H9 (cell line): ENCODE measurements at regions not wholly inside any gene's neighbourhood (a gene's known extent, or its start where the extent isn't known, plus 50 kb on each side); places are given as distances from the start of the nearest gene placed in this dataset.

ENCODE experiments used
- DNase-seq: peaks from one replicate; pipeline ENCODE4 v3.0.0-alpha.2; 2017
- H2AFZ ChIP-seq: one replicate; pipeline ENCODE4 v1.6.1; 2013; ENCODE audit warnings: mild to moderate bottlenecking, low read length, control low read depth, moderate library complexity
- H2AK5ac ChIP-seq: 2 replicates; pipeline ENCODE4 v1.6.1; 2013; ENCODE audit warnings: low read length, control low read depth, mixed read lengths; ENCODE audit not compliant: insufficient read length
- H2BK120ac ChIP-seq: one replicate; pipeline ENCODE4 v1.6.1; 2013; ENCODE audit warnings: low read depth, mild to moderate bottlenecking, low read length, control low read depth, inconsistent platforms; ENCODE audit not compliant: poor library complexity, severe bottlenecking
- H2BK12ac ChIP-seq: 2 replicates; pipeline ENCODE4 v1.6.1; 2013; ENCODE audit warnings: low read length, control low read depth, mixed read lengths, low read depth; ENCODE audit not compliant: insufficient read length
- H2BK15ac ChIP-seq: 2 replicates; pipeline ENCODE4 v1.6.1; 2013; ENCODE audit warnings: low read depth, low read length, control low read depth
- H2BK20ac ChIP-seq: one replicate; pipeline ENCODE4 v1.6.1; 2013; ENCODE audit warnings: low read depth, mild to moderate bottlenecking, low read length, control low read depth, inconsistent platforms; ENCODE audit not compliant: poor library complexity, severe bottlenecking
- H2BK5ac ChIP-seq: 2 replicates; pipeline ENCODE4 v1.6.1; 2013; ENCODE audit warnings: low read length, control low read depth, mixed read lengths; ENCODE audit not compliant: insufficient read length
- H3K14ac ChIP-seq: 2 replicates; pipeline ENCODE4 v1.6.1; 2013; ENCODE audit warnings: low read length, control low read depth; ENCODE audit not compliant: insufficient read depth
- H3K18ac ChIP-seq: 2 replicates; pipeline ENCODE4 v1.6.1; 2013; ENCODE audit warnings: low read depth, mild to moderate bottlenecking, mixed read lengths, low read length, control low read depth; ENCODE audit not compliant: insufficient read length
- H3K23ac ChIP-seq: 2 replicates; pipeline ENCODE4 v1.6.1; 2013; ENCODE audit warnings: low read length, control low read depth, mixed read lengths, low read depth; ENCODE audit not compliant: insufficient read length
- H3K23me2 ChIP-seq: 2 replicates; pipeline ENCODE4 v1.6.1; 2013; ENCODE audit warnings: low read depth, mild to moderate bottlenecking, mixed read lengths, low read length, control low read depth; ENCODE audit not compliant: insufficient read length, poor library complexity, severe bottlenecking
- H3K27ac ChIP-seq: 2 replicates; pipeline ENCODE4 v1.5.1; 2013; ENCODE audit warnings: low read length, control low read depth, mixed read lengths, low read depth; ENCODE audit not compliant: insufficient read length
- H3K27me3 ChIP-seq: 2 replicates; pipeline ENCODE4 v1.6.1; 2013; ENCODE audit warnings: low read length, control low read depth, inconsistent platforms; ENCODE audit not compliant: insufficient read depth
- H3K4ac ChIP-seq: 2 replicates; pipeline ENCODE4 v1.6.1; 2013; ENCODE audit warnings: low read depth, mild to moderate bottlenecking, control low read depth, inconsistent platforms, low read length, moderate library complexity
- H3K4me1 ChIP-seq: 2 replicates; pipeline ENCODE4 v1.6.1; 2013; ENCODE audit warnings: low read length, control low read depth, inconsistent platforms; ENCODE audit not compliant: insufficient read depth
- H3K4me2 ChIP-seq: 2 replicates; pipeline ENCODE4 v1.6.1; 2013; ENCODE audit warnings: low read length, control low read depth, mixed read lengths; ENCODE audit not compliant: insufficient read length, insufficient read depth
- H3K56ac ChIP-seq: 2 replicates; pipeline ENCODE4 v1.6.1; 2013; ENCODE audit warnings: low read depth, mild to moderate bottlenecking, mixed read lengths, low read length, control low read depth; ENCODE audit not compliant: insufficient read length
- H3K79me1 ChIP-seq: 2 replicates; pipeline ENCODE4 v1.6.1; 2013; ENCODE audit warnings: low read depth, mild to moderate bottlenecking, moderate library complexity, low read length, control low read depth, inconsistent platforms; ENCODE audit not compliant: insufficient read depth, poor library complexity, severe bottlenecking
- H3K79me2 ChIP-seq: 2 replicates; pipeline ENCODE4 v1.6.1; 2013; ENCODE audit warnings: low read length, control low read depth, inconsistent platforms; ENCODE audit not compliant: insufficient read depth
- H3K9ac ChIP-seq: 2 replicates; pipeline ENCODE4 v1.6.1; 2013; ENCODE audit warnings: low read length, control low read depth, mixed read lengths; ENCODE audit not compliant: insufficient read length; ENCODE audit errors: extremely low read depth
- H3K9me3 ChIP-seq: one replicate; pipeline ENCODE4 v1.6.1; 2013; ENCODE audit warnings: low read depth, low read length, inconsistent platforms; ENCODE audit not compliant: control insufficient read depth
- H3T11ph ChIP-seq: one replicate; pipeline ENCODE4 v1.6.1; 2013; ENCODE audit warnings: mild to moderate bottlenecking, low read length, control low read depth, inconsistent platforms
- H4K20me1 ChIP-seq: one replicate; pipeline ENCODE4 v1.6.1; 2013; ENCODE audit not compliant: control insufficient read depth, insufficient read length, insufficient read depth
- H4K5ac ChIP-seq: 2 replicates; pipeline ENCODE4 v1.6.1; 2013; ENCODE audit warnings: low read depth, mild to moderate bottlenecking, mixed read lengths, low read length, control low read depth; ENCODE audit not compliant: insufficient read length
- H4K8ac ChIP-seq: replicated peaks from 2 replicates; pipeline ENCODE4 v1.6.1; 2013; ENCODE audit warnings: low read length, control low read depth, mixed read lengths, low read depth; ENCODE audit not compliant: insufficient read length
- H4K91ac ChIP-seq: 2 replicates; pipeline ENCODE4 v1.6.1; 2013; ENCODE audit warnings: low read depth, mild to moderate bottlenecking, moderate library complexity, mixed read lengths, low read length, control low read depth; ENCODE audit not compliant: insufficient read length
- H3K27ac Mint-ChIP-seq, 3 experiments: 2 replicates in 2 of 3; 3 replicates in 1 of 3; pipeline ENCODE4 v1.8.0; 2020 to 2021; ENCODE audit warnings: mixed read lengths in 3 of 3, mild to moderate bottlenecking in 1 of 3, moderate library complexity in 1 of 3
- H3K27me3 Mint-ChIP-seq: 2 replicates; pipeline ENCODE4 v1.8.0; 2021; ENCODE audit warnings: low read depth, mild to moderate bottlenecking, moderate library complexity, mixed read lengths
- H3K36me3 Mint-ChIP-seq, 3 experiments: 2 replicates in 2 of 3; 3 replicates in 1 of 3; pipeline ENCODE4 v1.8.0; 2020 to 2021; ENCODE audit warnings: low read depth in 3 of 3, mixed read lengths in 3 of 3; ENCODE audit not compliant: insufficient read depth in 1 of 3
- H3K4me1 Mint-ChIP-seq, 2 experiments: 2 replicates each; pipeline ENCODE4 v1.8.0; 2020; ENCODE audit warnings: mixed read lengths in 2 of 2
- H3K4me3 Mint-ChIP-seq, 2 experiments: 2 replicates in 1 of 2; 3 replicates in 1 of 2; pipeline ENCODE4 v1.8.0; 2020 to 2021; ENCODE audit warnings: mild to moderate bottlenecking in 2 of 2, mixed read lengths in 2 of 2, moderate library complexity in 1 of 2
- H3K9me3 Mint-ChIP-seq, 2 experiments: 2 replicates in 1 of 2; 3 replicates in 1 of 2; pipeline ENCODE4 v1.8.0; 2020; ENCODE audit warnings: mild to moderate bottlenecking in 2 of 2, mixed read lengths in 2 of 2, moderate library complexity in 1 of 2
- WGBS: extraction: QIAGEN DNeasy Blood & Tissue Kit; methylation state at CpG from one replicate; pipeline ENCODE4 v1.1.7; 2013; ENCODE audit warnings: missing lambda C conversion rate, low lambda C conversion rate, mixed read lengths; ENCODE audit not compliant: insufficient read length; ENCODE audit errors: extremely low coverage; 5-methylcytosine and 5-hydroxymethylcytosine counted together
- TF ChIP-seq, protein P1 (sequence below): fragments of 200-600 bp; sonication (generic); conservative IDR thresholded peaks from 3 replicates; pipeline ENCODE4 v1.8.0; 2021; ENCODE audit warnings: antibody characterized with exemption, mild to moderate bottlenecking

DNA sequence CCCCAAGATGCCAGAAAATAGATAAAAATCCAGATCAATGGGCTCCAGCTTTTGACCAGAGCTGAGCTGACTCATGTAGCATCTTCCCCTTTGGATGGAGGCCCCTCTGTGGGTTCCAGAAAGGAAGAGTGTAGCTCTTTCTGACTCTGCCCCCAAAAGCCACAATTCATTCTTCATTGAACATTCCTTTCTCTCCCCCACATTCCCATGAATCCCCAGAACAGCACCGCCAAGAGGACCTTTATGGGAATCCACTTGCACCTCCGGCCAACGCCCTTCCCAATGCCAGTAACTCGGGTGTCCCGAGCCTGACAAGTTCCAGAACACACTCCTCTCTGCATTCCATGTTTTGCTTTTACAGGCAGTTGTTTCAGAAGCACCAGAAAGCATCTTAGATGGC is 210.6 kb upstream of the DIO3 start:
- peaks cover 13 to 16% of the 10 kb centered on the region in 2 experiments for H3K9me3 Mint-ChIP-seq
- H3K4me3 Mint-ChIP-seq = no peak overlapping the region
- H3K4me1 Mint-ChIP-seq = peaks cover 10% of the 10 kb centered on the region in 2 experiments
- no peak overlapping the region for H3K27ac ChIP-seq
- no peaks in the 10 kb centered on the region for H3K4me1 ChIP-seq
- no peak overlapping the region for H4K91ac ChIP-seq
- no peaks in the 10 kb centered on the region for H3K27me3 ChIP-seq
- H4K8ac ChIP-seq = no peak overlapping the region
- no peak overlapping the region for H3K4ac ChIP-seq
- H3K9ac ChIP-seq = no peak overlapping the region
- no peak overlapping the region for H2BK12ac ChIP-seq
- no peak overlapping the region for H3K4me2 ChIP-seq
- H3K56ac ChIP-seq = no peak overlapping the region
- WGBS = no CpG with 5 or more reads among the region's 5 CpGs
- H4K20me1 ChIP-seq = no peaks in the 10 kb centered on the region
- H2AK5ac ChIP-seq = no peak overlapping the region
- no peaks in the 10 kb centered on the region for H3K79me1 ChIP-seq
- no peak overlapping the region for H2BK15ac ChIP-seq
- no peak overlapping the region for H3K27ac Mint-ChIP-seq
- no peaks in the 10 kb centered on the region for H3K23me2 ChIP-seq
- H3K79me2 ChIP-seq = no peaks in the 10 kb centered on the region
- no peak overlapping the region for H4K5ac ChIP-seq
- H2BK5ac ChIP-seq = no peak overlapping the region
- H3T11ph ChIP-seq = no peak overlapping the region
- H3K27me3 Mint-ChIP-seq = peaks cover 2% of the 10 kb centered on the region; the same call in 1 of the 2 replicates
- H2AFZ ChIP-seq = no peak overlapping the region
- no peak overlapping the region for H2BK20ac ChIP-seq
- TF ChIP-seq, protein P1, sequence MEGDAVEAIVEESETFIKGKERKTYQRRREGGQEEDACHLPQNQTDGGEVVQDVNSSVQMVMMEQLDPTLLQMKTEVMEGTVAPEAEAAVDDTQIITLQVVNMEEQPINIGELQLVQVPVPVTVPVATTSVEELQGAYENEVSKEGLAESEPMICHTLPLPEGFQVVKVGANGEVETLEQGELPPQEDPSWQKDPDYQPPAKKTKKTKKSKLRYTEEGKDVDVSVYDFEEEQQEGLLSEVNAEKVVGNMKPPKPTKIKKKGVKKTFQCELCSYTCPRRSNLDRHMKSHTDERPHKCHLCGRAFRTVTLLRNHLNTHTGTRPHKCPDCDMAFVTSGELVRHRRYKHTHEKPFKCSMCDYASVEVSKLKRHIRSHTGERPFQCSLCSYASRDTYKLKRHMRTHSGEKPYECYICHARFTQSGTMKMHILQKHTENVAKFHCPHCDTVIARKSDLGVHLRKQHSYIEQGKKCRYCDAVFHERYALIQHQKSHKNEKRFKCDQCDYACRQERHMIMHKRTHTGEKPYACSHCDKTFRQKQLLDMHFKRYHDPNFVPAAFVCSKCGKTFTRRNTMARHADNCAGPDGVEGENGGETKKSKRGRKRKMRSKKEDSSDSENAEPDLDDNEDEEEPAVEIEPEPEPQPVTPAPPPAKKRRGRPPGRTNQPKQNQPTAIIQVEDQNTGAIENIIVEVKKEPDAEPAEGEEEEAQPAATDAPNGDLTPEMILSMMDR = peak; percentile 26; the same call in 2 of the 3 replicates
- H3K23ac ChIP-seq = no peak overlapping the region
- H3K9me3 ChIP-seq = no peaks in the 10 kb centered on the region
- no peak overlapping the region for H3K18ac ChIP-seq
- DNase-seq = no peak
- peaks cover 0 to 10% (median 2%) of the 10 kb centered on the region in 3 experiments; a peak in 2 of 7 replicates for H3K36me3 Mint-ChIP-seq
- H3K14ac ChIP-seq = no peak overlapping the region
- no peak overlapping the region for H2BK120ac ChIP-seq
